ACC112 (cell line): ENCODE measurements at regions not wholly inside any gene's neighbourhood (a gene's known extent, or its start where the extent isn't known, plus 50 kb on each side); places are given as distances from the start of the nearest gene placed in this dataset.

Experiments used
- H2AFZ ChIP-seq: fragments of 200-600 bp; sonication (generic); one replicate; pipeline ENCODE4 v1.6.0; 2017; ENCODE audit warnings: antibody characterized with exemption, low read length; ENCODE audit not compliant: unreplicated experiment
- H3K27ac ChIP-seq: fragments of 200-600 bp; sonication (generic); 2 replicates; pipeline ENCODE4 v1.5.1; 2014; ENCODE audit warnings: low read depth, mild to moderate bottlenecking, antibody characterized with exemption, low read length, moderate library complexity
- H3K27me3 ChIP-seq: fragments of 200-600 bp; sonication (generic); 2 replicates; pipeline ENCODE4 v1.6.1; 2014; ENCODE audit warnings: mild to moderate bottlenecking, antibody characterized with exemption, low read length, moderate library complexity, mixed read lengths; ENCODE audit not compliant: insufficient read depth
- H3K36me3 ChIP-seq: fragments of 200-600 bp; sonication (generic); 2 replicates; pipeline ENCODE4 v1.6.1; 2016; ENCODE audit warnings: mild to moderate bottlenecking, antibody characterized with exemption, low read length, moderate library complexity, mixed read lengths; ENCODE audit not compliant: insufficient read depth
- H3K4me1 ChIP-seq: fragments of 200-600 bp; sonication (generic); one replicate; pipeline ENCODE4 v1.6.1; 2016; ENCODE audit warnings: low read length, mixed read lengths; ENCODE audit not compliant: insufficient read depth, unreplicated experiment, control insufficient read depth
- H3K4me3 ChIP-seq: fragments of 200-600 bp; sonication (generic); 2 replicates; pipeline ENCODE4 v1.5.1; 2014; ENCODE audit warnings: mild to moderate bottlenecking, low read depth, low read length
- H3K79me2 ChIP-seq: fragments of 200-600 bp; sonication (generic); one replicate; pipeline ENCODE4 v1.6.0; 2016; ENCODE audit warnings: low read length; ENCODE audit not compliant: control insufficient read depth, unreplicated experiment, insufficient read depth

GRCh38 chr1:229154811-229155210 lies 116.1 kb upstream of the RAB4A start:
- H3K4me3 ChIP-seq, result no peak overlapping the region
- no peak overlapping the region for H2AFZ ChIP-seq
- H3K27me3 ChIP-seq, result peaks cover 36% of the 10 kb centered on the region
- H3K4me1 ChIP-seq, result no peaks in the 10 kb centered on the region
- no peaks in the 10 kb centered on the region for H3K79me2 ChIP-seq
- H3K36me3 ChIP-seq, result no peaks in the 10 kb centered on the region
- no peak overlapping the region for H3K27ac ChIP-seq

GRCh38 chr1:229155472-229155871 lies 115.4 kb upstream of the RAB4A start:
- no peak overlapping the region for H3K4me3 ChIP-seq
- no peaks in the 10 kb centered on the region for H3K4me1 ChIP-seq
- H3K79me2 ChIP-seq, result no peaks in the 10 kb centered on the region
- peaks cover 38% of the 10 kb centered on the region for H3K27me3 ChIP-seq
- H3K36me3 ChIP-seq, result no peaks in the 10 kb centered on the region
- no peak overlapping the region for H3K27ac ChIP-seq
- H2AFZ ChIP-seq, result no peak overlapping the region

GRCh38 chr1:229156872-229157271 lies 114.0 kb upstream of the RAB4A start:
- Histone ChIP-seq H3K4me1 (no peaks in the 10 kb centered on the region), H3K27ac (no peak overlapping the region), H3K36me3 (no peaks in the 10 kb centered on the region), H3K4me3 (no peak overlapping the region), H3K79me2 (no peaks in the 10 kb centered on the region), H3K27me3 (peaks cover 38% of the 10 kb centered on the region), H2AFZ (no peak overlapping the region)

- Histone ChIP-seq H3K4me3 (no peak overlapping the region), H3K27ac (no peak overlapping the region), H3K4me1 (no peaks in the 10 kb centered on the region), H2AFZ (no peak overlapping the region), H3K27me3 (peaks cover 38% of the 10 kb centered on the region), H3K36me3 (no peaks in the 10 kb centered on the region), H3K79me2 (no peaks in the 10 kb centered on the region)
These were observed 113.4 kb upstream of the RAB4A start for GRCh38 chr1:229157480-229157879.

GRCh38 chr1:229158341-229158921 lies 112.5 kb upstream of the RAB4A start:
- Histone ChIP-seq H3K79me2 (no peaks in the 10 kb centered on the region), H2AFZ (no peak overlapping the region), H3K27me3 (peaks cover 33% of the 10 kb centered on the region), H3K4me3 (no peak overlapping the region), H3K36me3 (no peaks in the 10 kb centered on the region), H3K4me1 (no peaks in the 10 kb centered on the region), H3K27ac (no peak overlapping the region)

- H3K79me2 ChIP-seq, result no peaks in the 10 kb centered on the region
- no peaks in the 10 kb centered on the region for H3K4me1 ChIP-seq
- H3K27ac ChIP-seq, result no peak overlapping the region
- no peaks in the 10 kb centered on the region for H3K36me3 ChIP-seq
- H2AFZ ChIP-seq, result no peak overlapping the region
- H3K4me3 ChIP-seq, result no peak overlapping the region
- peaks cover 33% of the 10 kb centered on the region for H3K27me3 ChIP-seq
These were observed 112.0 kb upstream of the RAB4A start for GRCh38 chr1:229158927-229159326.

GRCh38 chr1:229159668-229160544 lies 111.0 kb upstream of the RAB4A start:
- H3K36me3 ChIP-seq, result no peaks in the 10 kb centered on the region
- H3K4me3 ChIP-seq, result no peak overlapping the region
- H3K79me2 ChIP-seq, result no peaks in the 10 kb centered on the region
- no peak overlapping the region for H3K27ac ChIP-seq
- peaks cover 30% of the 10 kb centered on the region for H3K27me3 ChIP-seq
- H2AFZ ChIP-seq, result no peak overlapping the region
- H3K4me1 ChIP-seq, result no peaks in the 10 kb centered on the region

- Histone ChIP-seq H3K4me3 (no peak overlapping the region), H2AFZ (no peak overlapping the region), H3K36me3 (no peaks in the 10 kb centered on the region), H3K79me2 (no peaks in the 10 kb centered on the region), H3K27me3 (peaks cover 27% of the 10 kb centered on the region), H3K27ac (no peak overlapping the region), H3K4me1 (no peaks in the 10 kb centered on the region)
These were observed 109.2 kb upstream of the RAB4A start for GRCh38 chr1:229161740-229162139.

GRCh38 chr1:229162825-229163515 lies 107.9 kb upstream of the RAB4A start:
- no peaks in the 10 kb centered on the region for H3K79me2 ChIP-seq
- H3K36me3 ChIP-seq, result no peaks in the 10 kb centered on the region
- H3K27ac ChIP-seq, result no peak overlapping the region
- H3K4me1 ChIP-seq, result no peaks in the 10 kb centered on the region
- H3K27me3 ChIP-seq, result peaks cover 28% of the 10 kb centered on the region
- no peak overlapping the region for H3K4me3 ChIP-seq
- H2AFZ ChIP-seq, result no peak overlapping the region

GRCh38 chr1:229164348-229164747 lies 106.6 kb upstream of the RAB4A start:
- Histone ChIP-seq H3K4me1 (peaks cover 3% of the 10 kb centered on the region), H3K27ac (no peak overlapping the region), H2AFZ (no peak overlapping the region), H3K36me3 (no peaks in the 10 kb centered on the region), H3K4me3 (no peak overlapping the region), H3K79me2 (no peaks in the 10 kb centered on the region), H3K27me3 (peaks cover 28% of the 10 kb centered on the region)
